Stimulated activated memory B cell treated with anti-CD40 and anti-IgM and Interleukin-4, amounts not matched to agents 10 μg/mL and 1 μg/mL and 100 μg/mL, for 72 hours (primary cell): ENCODE measurements at regions not wholly inside any gene's neighbourhood (a gene's known extent, or its start where the extent isn't known, plus 50 kb on each side); places are given as distances from the start of the nearest gene placed in this dataset.
A peak's percentile ranks its signal among the peaks of the same experiment; 100 is the strongest.

Experiments used
- ATAC-seq: fragments of 150-1000 bp; cut with Tn5 transposase; 2 replicates; pipeline ENCODE4 v1.10.0; 2021
- H3K27ac Mint-ChIP-seq: one replicate; pipeline ENCODE4 v1.8.0; 2022; ENCODE audit warnings: mild to moderate bottlenecking, mixed read lengths
- H3K27me3 Mint-ChIP-seq: one replicate; pipeline ENCODE4 v1.8.0; 2022; ENCODE audit warnings: mixed read lengths
- H3K36me3 Mint-ChIP-seq: one replicate; pipeline ENCODE4 v1.8.0; 2022; ENCODE audit warnings: mixed read lengths
- H3K4me1 Mint-ChIP-seq: one replicate; pipeline ENCODE4 v1.8.0; 2022; ENCODE audit warnings: mixed read lengths
- H3K4me3 Mint-ChIP-seq: one replicate; pipeline ENCODE4 v1.8.0; 2022; ENCODE audit warnings: mild to moderate bottlenecking, moderate library complexity, mixed read lengths
- H3K9me3 Mint-ChIP-seq: one replicate; pipeline ENCODE4 v1.8.0; 2022; ENCODE audit warnings: mixed read lengths

- no peak for ATAC-seq
- H3K4me1 Mint-ChIP-seq, result peaks cover 52% of the 10 kb centered on the region
- no peaks in the 10 kb centered on the region for H3K27me3 Mint-ChIP-seq
- no peaks in the 10 kb centered on the region for H3K9me3 Mint-ChIP-seq
- H3K4me3 Mint-ChIP-seq, result peak overlapping the region; percentile 58
- peaks cover 5% of the 10 kb centered on the region for H3K36me3 Mint-ChIP-seq
- H3K27ac Mint-ChIP-seq, result peak overlapping the region; percentile 89
Observed at GRCh38 chr22:46057246-46058090, 80.5 kb upstream of the WNT7B start.

GRCh38 chr22:46058091-46058420 is 81.1 kb upstream of the WNT7B start:
- H3K27me3 Mint-ChIP-seq, result no peaks in the 10 kb centered on the region
- H3K9me3 Mint-ChIP-seq, result no peaks in the 10 kb centered on the region
- H3K4me1 Mint-ChIP-seq, result peaks cover 52% of the 10 kb centered on the region
- peak overlapping the region; percentile 58 for H3K4me3 Mint-ChIP-seq
- ATAC-seq, result peak; percentile 81
- peaks cover 10% of the 10 kb centered on the region for H3K36me3 Mint-ChIP-seq
- peak overlapping the region; percentile 89 for H3K27ac Mint-ChIP-seq

- Mint-ChIP-seq H3K27ac (peak overlapping the region; percentile 89), H3K27me3 (no peaks in the 10 kb centered on the region), H3K4me1 (peaks cover 58% of the 10 kb centered on the region), H3K36me3 (peaks cover 15% of the 10 kb centered on the region), H3K4me3 (no peak overlapping the region), H3K9me3 (no peaks in the 10 kb centered on the region)
- no peak for ATAC-seq
Observed at GRCh38 chr22:46058591-46059519, 81.9 kb upstream of the WNT7B start.

GRCh38 chr22:46060292-46061123 is 83.5 kb upstream of the WNT7B start:
- H3K4me3 Mint-ChIP-seq, result no peak overlapping the region
- peaks cover 16% of the 10 kb centered on the region for H3K36me3 Mint-ChIP-seq
- no peak overlapping the region for H3K27ac Mint-ChIP-seq
- no peak for ATAC-seq
- no peaks in the 10 kb centered on the region for H3K9me3 Mint-ChIP-seq
- peaks cover 60% of the 10 kb centered on the region for H3K4me1 Mint-ChIP-seq
- no peaks in the 10 kb centered on the region for H3K27me3 Mint-ChIP-seq

GRCh38 chr22:46061124-46061500 is 84.2 kb upstream of the WNT7B start:
- peaks cover 55% of the 10 kb centered on the region for H3K4me1 Mint-ChIP-seq
- H3K9me3 Mint-ChIP-seq, result no peaks in the 10 kb centered on the region
- H3K4me3 Mint-ChIP-seq, result no peak overlapping the region
- H3K27ac Mint-ChIP-seq, result no peak overlapping the region
- no peak for ATAC-seq
- H3K27me3 Mint-ChIP-seq, result no peaks in the 10 kb centered on the region
- H3K36me3 Mint-ChIP-seq, result peaks cover 16% of the 10 kb centered on the region

- no peak overlapping the region for H3K27ac Mint-ChIP-seq
- no peak overlapping the region for H3K4me3 Mint-ChIP-seq
- H3K27me3 Mint-ChIP-seq, result no peaks in the 10 kb centered on the region
- no peaks in the 10 kb centered on the region for H3K9me3 Mint-ChIP-seq
- peak; percentile 46 for ATAC-seq
- H3K36me3 Mint-ChIP-seq, result peaks cover 16% of the 10 kb centered on the region
- H3K4me1 Mint-ChIP-seq, result peaks cover 55% of the 10 kb centered on the region
Observed at GRCh38 chr22:46061501-46062231, 84.7 kb upstream of the WNT7B start.

- Mint-ChIP-seq H3K27me3 (no peaks in the 10 kb centered on the region), H3K27ac (no peak overlapping the region), H3K9me3 (no peaks in the 10 kb centered on the region), H3K4me1 (peaks cover 55% of the 10 kb centered on the region), H3K36me3 (peaks cover 16% of the 10 kb centered on the region), H3K4me3 (no peak overlapping the region)
- ATAC-seq, result no peak
Observed at GRCh38 chr22:46062232-46062615, 85.3 kb upstream of the WNT7B start.

GRCh38 chr22:46062971-46063631 is 86.1 kb upstream of the WNT7B start:
- Mint-ChIP-seq H3K4me3 (no peak overlapping the region), H3K4me1 (peaks cover 46% of the 10 kb centered on the region), H3K36me3 (peaks cover 16% of the 10 kb centered on the region), H3K27me3 (no peaks in the 10 kb centered on the region), H3K9me3 (no peaks in the 10 kb centered on the region), H3K27ac (no peak overlapping the region)
- no peak for ATAC-seq

GRCh38 chr22:46063846-46064227 is 86.5 kb upstream of the PPARA start:
- no peak overlapping the region for H3K27ac Mint-ChIP-seq
- H3K4me3 Mint-ChIP-seq, result no peak overlapping the region
- no peak for ATAC-seq
- no peaks in the 10 kb centered on the region for H3K27me3 Mint-ChIP-seq
- peaks cover 42% of the 10 kb centered on the region for H3K4me1 Mint-ChIP-seq
- H3K36me3 Mint-ChIP-seq, result peaks cover 16% of the 10 kb centered on the region
- H3K9me3 Mint-ChIP-seq, result no peaks in the 10 kb centered on the region

- no peaks in the 10 kb centered on the region for H3K9me3 Mint-ChIP-seq
- peak overlapping the region; percentile 66 for H3K27ac Mint-ChIP-seq
- peaks cover 42% of the 10 kb centered on the region for H3K4me1 Mint-ChIP-seq
Observed at GRCh38 chr22:46064228-46064965, 85.9 kb upstream of the PPARA start.

GRCh38 chr22:46064966-46065666 is 85.2 kb upstream of the PPARA start:
- Mint-ChIP-seq H3K27ac (peak overlapping the region; percentile 66), H3K36me3 (peaks cover 16% of the 10 kb centered on the region), H3K9me3 (no peaks in the 10 kb centered on the region), H3K27me3 (no peaks in the 10 kb centered on the region), H3K4me1 (peaks cover 43% of the 10 kb centered on the region), H3K4me3 (no peak overlapping the region)
- ATAC-seq, result no peak

More at GRCh38 chr22:46064228-46064965, 85.9 kb upstream of the PPARA start:
- ATAC-seq, result no peak
- Mint-ChIP-seq H3K4me3 (no peak overlapping the region), H3K27me3 (no peaks in the 10 kb centered on the region), H3K36me3 (peaks cover 16% of the 10 kb centered on the region)

GRCh38 chr22:46065691-46066454 is 84.5 kb upstream of the PPARA start:
- peaks cover 43% of the 10 kb centered on the region for H3K4me1 Mint-ChIP-seq
- H3K27me3 Mint-ChIP-seq, result no peaks in the 10 kb centered on the region
- no peak for ATAC-seq
- no peaks in the 10 kb centered on the region for H3K9me3 Mint-ChIP-seq
- H3K4me3 Mint-ChIP-seq, result no peak overlapping the region
- peaks cover 16% of the 10 kb centered on the region for H3K36me3 Mint-ChIP-seq
- H3K27ac Mint-ChIP-seq, result no peak overlapping the region
